NCI-H748 (cell line): ENCODE measurements at regions not wholly inside any gene's neighbourhood (a gene's known extent, or its start where the extent isn't known, plus 50 kb on each side); places are given as distances from the start of the nearest gene placed in this dataset.

Source experiments
- DNase-seq: peaks from one replicate; lab custom pipeline; 2025; ENCODE audit not compliant: unreplicated experiment; lab: John Stamatoyannopoulos, UW

DNA sequence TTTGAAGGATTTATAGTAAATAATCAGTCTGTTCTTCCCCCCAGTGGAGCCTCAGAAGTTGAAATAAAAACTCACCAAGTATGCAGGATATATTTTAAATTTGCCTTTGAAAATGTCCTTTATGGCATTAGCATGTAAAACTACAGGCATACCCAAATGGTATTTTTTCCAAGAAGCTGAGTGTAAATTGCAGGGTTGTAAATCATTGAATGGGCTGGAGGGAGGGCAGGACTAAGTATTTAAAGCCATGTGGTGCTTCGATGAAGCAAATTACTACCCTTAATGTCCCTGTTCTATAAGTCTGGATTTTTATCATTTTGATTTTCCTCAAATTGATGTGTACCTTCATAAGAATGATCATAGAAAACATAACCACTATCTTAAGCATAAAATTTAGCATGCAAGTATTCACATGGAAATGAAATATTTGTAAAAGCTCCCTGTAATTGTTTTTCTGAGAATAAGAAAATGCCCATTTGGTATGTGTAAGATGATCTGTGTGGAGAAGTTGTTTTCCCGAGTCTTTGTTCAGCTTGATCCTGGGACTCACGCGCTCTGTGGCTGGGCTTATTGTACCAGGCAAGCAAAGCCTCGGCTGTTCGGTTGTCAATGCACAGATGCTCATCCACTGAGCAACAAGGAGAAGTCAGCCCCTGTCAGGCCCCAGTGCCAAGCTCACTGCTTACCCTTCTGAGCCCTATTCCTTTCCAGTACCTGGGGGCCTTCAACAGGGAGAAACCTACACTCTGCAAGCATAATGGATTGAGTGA lies 66.7 kb downstream of the CD164 start:
- peak; percentile 59 for DNase-seq

DNA sequence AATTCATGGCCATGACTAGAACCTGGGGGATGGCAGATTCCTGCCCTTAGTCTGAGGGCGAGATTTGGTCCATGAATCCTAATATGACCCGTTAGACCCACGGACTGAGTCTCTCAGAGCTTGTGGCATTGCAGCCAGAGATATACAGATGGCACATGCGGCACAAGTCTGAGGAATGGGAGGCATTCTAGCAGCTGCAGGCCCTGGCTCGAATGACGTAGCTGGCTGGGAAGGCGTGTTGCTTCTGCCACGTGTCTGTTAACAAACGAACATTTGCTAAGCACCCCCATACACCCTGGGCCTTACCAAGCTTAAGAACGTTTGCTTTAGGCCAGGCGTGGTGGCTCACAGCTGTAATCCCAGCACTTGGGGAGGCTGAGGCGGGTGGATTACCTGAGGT lies 68.0 kb downstream of the CD164 start:
- DNase-seq: no peak

DNA sequence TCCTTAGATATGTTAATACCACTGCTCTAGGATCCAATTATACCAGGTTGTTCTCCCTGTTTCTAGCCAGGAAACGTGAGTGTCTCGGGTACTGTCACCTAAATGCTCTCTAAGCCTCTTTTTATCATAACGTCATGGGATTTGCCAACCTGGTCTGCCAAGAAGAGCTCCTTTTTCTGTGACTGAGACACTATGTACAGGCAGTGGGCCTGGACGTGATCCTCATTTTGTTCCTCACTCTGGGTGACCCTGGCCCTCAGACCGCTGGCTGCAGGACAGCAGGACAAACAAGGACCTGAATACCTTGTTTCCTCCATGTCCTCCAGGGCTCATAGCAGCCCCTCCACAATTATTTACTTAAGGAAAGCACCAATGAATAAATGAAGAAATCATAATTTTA lies 69.1 kb downstream of the CD164 start:
- no peak for DNase-seq

DNA sequence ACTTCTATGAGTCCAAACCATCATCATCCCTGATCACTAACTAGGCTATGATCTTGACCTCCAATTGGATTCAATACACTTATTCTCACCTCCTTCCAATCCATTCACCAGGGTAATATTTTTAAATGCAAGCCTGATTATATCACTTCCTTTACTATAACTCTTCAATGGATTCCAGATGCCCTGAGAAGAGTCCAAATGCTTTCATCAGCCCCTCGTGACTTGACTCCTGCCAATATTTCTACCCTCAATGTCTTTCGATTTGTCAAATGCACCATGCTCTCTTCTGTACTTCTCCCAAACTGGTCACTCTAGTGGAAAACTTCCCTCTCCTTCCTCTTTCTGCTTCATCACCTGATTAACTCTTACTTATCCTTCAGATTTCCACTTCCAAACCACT lies 70.8 kb downstream of the CD164 start:
- no peak for DNase-seq

DNA sequence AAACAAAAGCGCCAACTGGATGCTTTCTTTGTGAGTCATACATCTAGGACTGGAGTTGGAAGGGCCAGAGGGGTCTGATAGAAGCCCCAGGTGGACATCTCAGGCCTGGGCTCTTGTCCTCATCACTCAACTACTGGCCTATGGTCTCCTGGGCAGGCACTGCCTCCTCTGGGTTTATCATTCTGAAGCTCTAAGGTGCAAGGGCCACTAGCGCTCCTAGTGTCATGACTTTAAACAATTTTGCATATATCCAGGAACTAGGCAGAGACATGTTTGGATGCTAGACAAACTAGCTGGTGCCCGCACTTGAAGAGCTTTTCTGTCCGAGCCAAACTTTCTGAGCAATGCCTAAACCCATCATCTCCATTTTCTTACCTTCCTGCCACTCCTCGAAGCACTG lies 72.3 kb downstream of the CD164 start:
- no peak for DNase-seq

DNA sequence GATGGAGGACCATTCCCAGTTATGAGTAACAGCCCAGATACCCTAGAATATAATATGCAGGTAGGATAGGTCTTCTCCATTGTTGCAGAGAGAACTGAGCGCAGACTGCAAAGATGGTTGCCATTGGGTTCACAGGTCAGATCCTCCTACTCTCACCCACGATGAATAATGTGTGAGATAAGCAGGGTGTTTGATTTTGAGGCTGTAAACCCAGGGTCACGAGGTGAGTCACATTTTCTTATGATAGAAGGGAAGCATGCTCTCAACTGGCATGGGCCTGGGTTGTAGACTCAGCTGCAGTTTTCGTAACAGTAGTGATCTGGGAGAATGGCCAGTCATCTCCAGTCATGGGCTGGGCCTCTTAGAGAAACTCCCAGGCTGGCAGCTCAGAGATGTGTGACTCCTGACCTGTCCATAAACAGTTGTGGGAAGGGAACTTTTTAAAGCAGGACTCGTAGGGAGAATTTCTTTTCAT lies 74.2 kb downstream of the CD164 start:
- no peak for DNase-seq

DNA sequence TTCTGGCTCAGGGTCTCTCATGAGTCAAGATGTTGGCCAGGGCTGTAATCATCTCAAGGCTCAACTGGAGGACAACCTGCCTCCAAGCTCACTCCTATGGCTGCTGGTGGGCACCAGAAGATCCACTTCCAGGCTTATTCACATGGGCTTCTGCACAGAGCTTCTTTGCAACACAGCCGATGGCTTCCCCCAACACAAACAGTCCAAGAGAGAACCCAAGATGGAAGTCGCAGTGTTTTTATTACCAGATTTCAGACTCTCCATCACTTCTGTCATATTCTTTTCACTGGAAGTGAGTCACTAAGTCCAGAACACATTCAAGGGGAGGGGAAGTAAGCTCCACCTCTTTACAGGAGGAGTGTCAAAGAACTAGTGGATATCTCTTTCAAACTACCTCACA lies 75.5 kb downstream of the CD164 start:
- no peak for DNase-seq

DNA sequence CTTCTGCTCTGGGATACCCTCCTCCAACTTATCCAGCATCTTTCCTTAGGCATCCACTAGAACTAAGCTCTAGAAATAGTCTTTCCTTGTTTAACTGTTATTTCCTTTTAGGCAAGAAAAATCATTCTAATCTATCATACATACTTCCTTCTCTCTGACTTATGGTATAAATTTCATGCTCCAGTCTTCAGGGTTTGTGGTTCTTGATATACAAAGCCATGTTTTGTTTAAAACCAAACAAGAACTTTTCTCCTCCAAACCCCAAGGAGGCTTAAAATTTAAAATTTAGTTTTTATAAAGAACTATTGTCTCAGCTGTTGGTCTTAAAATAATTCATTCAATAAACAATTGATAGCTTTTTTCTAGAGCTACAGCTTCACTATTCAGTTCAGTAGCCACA lies 77.2 kb downstream of the CD164 start:
- DNase-seq: no peak

DNA sequence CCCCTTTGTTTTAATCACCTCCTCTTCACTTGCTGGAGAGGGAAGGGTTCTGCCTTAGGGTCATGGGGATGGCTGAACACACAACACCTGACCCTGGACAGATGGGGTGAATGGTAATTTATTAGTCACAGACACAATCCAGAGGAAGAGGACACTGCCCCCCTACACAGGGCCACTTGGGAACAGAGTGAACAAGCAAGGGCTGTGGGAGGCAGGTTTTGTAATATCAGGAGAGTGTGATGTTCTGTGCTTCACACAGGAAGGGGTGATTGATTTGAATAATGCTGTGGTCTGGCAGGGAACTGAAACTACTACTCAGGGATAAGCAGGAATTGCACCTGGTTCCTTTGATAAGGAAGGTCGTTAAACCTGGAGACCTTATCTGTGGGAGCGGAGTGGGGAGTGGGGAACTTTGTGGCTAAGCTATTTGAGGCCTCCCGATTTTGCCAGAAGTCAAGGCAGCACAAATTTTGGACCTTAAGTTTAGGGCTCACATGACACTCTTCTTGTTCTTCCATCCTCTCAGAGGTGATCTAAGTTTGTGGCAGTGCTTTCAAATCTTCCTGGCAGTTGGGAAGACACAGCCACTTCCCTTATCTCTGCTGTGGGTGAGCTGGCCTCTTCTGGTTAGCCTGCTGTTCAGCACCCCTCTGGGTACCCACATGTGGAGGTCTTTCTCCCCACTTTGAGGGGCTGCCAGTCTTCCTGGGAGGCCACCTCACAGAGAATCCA lies 77.8 kb downstream of the CD164 start:
- no peak for DNase-seq

DNA sequence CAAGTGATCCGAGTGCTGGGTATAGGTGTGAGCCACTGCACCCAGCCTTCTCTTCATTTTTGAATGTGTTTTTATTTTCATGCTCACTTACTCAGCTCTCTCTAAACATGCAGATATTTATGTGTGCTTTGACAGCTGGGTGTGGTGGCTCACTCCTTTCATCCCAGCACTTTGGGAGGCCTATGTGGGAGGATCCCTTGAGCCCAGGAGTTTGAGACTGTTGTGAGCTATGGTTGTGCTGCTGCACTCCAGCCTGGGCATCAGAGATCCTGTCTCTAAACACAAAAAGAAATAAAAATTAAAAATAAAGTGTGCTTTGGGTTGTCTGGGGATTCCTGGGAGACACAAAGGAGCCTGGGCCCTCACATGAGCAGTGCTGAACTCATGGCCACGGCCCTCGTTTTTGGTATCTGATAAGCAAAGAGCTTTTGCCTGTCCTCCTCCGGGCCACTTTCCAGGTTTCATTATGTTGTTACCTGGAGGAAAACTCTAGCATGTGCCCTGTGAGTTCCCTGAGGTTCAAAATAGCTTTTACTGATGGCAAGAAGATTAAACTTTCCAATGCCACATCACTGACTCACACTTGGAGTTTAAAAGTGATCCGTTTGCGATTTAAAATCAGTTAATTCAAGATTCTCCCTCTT lies 78.5 kb downstream of the CD164 start:
- DNase-seq: no peak

DNA sequence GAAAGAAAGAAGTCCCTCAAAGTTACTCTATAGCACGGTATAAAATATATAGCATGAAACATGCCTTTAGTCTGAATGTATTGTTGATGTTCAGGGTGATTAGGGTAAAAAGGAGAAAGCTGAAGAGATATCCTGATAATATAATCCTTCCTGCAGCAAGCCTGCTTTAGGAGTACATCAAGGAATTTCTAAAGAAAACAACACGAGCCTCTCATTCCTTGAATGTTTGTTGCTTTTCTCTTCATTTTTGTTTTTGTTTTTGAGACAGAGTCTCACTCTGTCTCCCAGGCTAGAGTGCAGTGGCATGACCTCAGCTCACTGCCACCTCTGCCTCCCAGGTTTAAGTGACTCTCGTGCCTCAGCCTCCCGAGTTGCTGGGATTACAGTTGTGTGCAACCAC lies 79.1 kb downstream of the CD164 start:
- no peak for DNase-seq

DNA sequence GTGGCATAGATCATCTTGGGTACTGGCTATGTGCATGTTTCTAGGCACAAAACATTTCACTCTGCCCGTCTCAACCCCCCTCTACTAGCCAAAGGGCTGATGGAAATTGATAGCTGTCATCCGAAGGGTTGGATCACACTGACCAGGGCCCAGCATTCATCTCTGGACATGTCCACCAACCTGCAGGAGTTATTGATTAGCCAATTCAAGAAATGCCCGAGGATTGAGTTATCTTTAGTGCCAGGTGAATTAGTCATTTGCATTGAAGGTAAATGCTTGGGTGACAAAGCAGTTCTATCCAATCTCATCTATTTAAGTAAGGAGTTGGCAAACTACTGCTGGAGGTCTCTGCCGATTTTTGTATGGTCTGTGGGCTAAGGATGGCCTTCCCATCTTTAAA lies 80.1 kb downstream of the CD164 start:
- DNase-seq: no peak

DNA sequence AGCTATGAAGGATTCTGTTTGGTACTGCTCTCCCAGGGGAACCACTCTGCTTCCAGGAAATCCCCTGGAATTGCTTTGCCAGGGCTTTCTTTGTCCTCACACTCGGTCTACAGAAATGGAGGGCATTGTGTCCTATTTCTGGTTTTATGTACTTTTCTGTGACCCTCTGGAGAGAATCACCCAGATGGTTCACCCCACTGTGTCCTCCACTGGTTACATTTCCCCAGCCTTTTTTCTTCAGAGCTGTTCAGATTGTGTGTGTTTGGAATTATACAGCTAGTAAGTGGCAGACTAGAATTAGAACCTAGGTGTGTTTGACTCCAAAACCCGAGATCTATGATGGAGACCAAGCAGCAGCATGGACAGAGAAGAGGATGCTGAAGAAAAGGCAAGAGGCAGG lies 80.8 kb downstream of the CD164 start:
- DNase-seq: no peak

DNA sequence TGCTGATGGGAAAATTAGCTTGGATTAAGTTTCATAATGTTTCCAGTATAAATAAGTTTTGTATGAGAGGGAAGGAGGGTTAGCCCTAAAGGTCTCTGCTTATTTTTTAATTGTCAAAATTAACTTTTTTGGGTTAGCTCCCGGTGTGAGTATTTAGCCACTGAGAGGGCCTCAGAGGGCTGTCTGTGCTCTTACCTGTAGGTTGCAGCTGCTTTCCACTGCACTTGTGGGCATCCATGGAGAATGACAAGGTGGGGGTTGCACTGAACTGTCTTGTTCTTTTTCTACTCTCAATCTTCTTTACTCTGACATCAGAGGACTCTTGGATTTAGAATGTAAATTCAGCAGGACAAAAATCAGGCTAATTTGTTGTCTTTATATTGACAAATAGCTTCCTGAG lies 81.4 kb downstream of the CD164 start:
- peak; percentile 38 for DNase-seq

DNA sequence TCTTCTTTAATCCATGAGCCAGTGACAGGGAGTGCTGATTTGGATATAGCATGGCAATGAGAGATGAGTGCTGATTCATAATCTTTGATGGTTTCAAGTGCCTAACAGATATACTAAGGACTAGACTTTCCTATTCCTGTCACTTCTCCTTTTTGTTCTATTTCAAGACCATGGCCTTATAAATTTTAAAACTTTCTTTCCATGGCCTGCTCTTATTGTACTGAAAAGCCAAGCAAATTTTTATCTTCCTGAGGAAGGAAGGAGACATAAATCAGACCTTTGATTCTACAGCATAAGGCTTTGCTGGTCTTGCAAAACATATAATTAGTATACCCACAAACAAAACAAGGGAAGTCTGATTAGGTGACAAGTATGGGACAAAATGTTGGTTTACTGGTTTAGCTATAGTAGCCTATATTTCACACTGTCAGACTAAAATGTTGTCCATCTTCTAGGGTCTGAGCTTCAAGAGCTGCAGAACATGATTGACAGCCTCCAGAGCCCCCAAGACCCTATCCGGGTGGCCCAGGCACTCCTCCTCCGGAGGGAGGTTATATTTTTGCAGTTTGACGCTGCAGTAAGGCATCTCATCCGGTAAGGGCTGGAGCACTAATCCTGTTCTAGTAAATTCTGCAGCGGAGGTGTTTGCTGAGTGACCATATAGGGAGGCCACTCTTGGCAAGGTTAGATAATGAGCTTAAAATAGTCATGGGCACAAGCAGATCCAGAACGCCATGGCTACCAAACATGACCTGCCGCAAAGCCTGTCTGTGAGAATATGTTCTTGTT lies 82.3 kb downstream of the CD164 start:
- DNase-seq: peak; percentile 42

DNA sequence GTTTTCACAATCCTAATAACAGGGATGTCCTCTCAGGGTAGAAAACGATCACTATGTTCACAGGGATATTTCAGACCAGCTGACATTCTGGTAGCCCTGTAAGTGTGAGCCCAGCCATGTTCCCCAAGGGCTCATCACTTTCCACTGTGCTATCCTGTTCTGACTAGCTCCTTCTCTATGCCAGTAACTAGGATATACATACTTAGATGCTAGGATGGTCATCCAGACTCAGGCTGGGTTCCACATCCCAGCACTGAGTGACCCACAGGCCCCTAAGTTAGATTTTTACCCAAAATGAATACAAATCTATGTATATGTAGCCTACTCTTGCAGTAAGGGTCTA lies 83.0 kb downstream of the CD164 start:
- DNase-seq: no peak

DNA sequence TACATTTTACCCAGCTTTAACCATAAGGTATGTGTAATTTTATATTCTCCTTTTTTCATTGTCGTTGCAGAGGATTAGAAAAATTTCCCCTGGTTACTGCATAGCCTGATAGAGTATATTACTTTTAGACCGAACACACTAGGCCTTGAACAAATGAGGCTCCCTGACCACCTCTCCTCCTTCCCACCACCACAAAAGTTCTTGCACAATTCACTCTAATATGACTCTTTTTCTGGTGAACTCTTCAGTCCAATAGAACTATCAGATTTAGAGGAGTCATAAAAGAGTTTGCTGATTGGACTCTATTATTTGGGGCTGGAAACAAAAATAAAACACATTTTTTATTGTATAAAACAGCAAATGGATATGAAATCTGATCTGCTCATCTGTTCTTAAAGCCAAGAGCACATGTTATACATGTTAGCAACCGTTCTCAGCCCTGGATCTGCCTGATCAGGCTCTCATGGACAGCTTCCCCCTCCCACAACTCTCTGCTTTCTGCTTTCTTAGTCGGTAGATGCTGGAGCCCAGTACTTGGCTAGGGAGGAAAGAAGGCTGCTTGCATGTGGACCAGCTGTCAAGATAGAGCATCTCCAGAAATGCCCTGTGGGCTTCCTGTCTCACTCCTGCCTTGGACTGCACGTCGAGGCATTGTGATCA lies 83.5 kb downstream of the CD164 start:
- no peak for DNase-seq

DNA sequence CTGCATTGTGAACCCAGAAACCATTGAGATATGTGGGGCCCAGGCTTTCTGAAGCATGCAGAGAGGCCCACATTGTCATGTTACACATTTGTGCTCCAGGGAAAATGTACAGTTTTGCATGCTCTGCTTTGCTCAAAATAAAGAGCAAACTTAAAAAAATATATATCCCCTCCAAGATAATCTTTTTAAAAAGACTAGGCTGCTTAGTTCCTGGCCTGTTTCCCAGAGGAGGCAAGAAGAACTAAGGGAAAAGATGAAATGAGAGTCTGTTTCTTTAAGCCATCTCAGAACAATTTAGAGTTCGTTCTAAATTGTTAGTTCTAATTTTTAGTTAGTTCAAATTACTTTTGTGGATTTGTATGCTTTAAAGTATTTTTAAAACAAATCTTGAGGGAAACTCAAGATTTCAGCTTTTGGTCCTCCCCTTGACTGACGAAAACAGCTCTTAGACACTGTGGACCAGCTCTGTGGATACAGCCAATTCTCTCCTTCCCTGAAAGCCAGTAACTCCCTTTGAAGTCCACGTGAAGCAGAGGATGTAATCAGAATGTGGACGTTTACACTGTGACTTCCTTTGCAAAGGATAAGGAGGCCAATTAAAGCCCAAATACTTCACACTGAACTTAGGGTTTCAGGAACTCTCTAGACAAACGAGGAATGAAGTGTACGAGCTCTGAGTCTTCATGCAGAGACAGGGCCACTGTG lies 84.7 kb downstream of the CD164 start:
- DNase-seq: no peak

DNA sequence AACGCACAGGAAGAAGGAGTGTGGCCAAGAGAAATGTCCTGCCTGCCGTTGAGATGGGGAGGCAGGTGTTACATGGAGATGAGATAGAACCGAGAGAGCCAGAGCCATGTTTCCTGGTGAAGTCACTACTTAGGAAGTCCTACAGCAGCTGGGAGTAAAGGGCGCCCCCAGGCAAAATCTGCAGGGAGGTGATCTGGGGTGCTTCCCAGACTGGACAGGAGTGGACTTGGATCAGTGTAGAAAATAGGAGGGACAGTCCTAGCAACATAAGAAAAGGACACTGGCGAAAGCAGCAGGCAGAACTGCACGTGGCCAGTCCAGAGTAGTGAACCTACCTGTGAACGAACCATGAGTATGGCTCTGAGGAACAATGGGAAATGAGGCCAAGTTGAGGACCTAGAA lies 85.3 kb downstream of the CD164 start:
- peak; percentile 59 for DNase-seq

DNA sequence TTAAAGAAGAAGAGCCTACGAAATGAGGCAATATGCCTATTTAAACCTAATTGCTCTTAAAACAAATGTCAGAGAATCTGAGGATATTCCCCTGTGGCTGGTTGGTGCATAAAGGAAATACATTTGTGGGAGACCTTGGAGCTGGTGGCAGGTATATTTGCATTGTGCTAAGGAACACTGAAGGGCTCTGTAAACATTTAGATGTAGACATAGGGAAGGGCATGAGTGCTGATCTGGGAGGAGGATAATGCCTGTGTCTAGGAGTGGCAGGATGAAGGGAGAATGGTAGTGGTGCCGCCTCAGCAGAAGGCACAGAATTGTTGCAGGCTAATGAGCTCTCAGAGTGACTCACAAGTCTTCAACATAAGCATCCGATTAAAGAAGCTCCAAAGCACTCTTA lies 85.8 kb downstream of the CD164 start:
- DNase-seq: peak; percentile 95
